GM04503 (cell line): ENCODE measurements at regions not wholly inside any gene's neighbourhood (a gene's known extent, or its start where the extent isn't known, plus 50 kb on each side); places are given as distances from the start of the nearest gene placed in this dataset.

Experiments
- DNase-seq: peaks from one replicate; pipeline ENCODE4 v3.0.0-alpha.2; 2012; ENCODE audit warnings: low read depth

DNA sequence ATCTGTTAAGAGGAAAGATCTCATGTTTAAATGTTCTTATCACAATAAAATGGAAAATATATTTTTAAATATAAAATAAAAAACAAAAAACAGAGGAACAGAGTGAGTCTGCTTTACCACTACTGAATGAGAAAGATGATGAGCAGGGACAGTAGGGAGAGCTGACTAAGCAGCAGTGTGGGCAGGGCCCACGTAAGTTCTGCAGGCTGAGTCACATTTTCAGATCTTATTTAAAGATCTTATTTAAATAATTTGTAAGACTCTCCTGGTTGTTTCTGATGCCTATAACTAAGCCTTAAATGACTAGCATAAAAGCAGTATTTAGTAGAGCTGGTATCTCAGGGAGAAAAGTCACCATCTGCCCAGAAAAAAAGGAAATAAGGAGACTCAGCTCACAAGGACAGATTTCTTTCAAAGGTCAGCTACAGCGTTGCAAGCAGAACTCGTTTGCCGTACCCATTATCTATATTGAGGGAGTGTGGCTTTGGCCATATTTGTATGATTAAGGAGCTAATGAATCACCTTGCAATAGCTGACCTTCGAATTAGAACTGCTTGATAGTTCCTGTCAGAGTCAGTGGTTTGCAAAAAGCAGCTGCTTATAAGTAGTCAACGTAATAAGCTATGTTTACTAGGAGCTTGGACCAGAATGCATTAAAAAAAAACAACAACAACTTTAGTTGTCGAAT is 322.1 kb upstream of the CHAC2 start:
- DNase-seq = no peak

DNA sequence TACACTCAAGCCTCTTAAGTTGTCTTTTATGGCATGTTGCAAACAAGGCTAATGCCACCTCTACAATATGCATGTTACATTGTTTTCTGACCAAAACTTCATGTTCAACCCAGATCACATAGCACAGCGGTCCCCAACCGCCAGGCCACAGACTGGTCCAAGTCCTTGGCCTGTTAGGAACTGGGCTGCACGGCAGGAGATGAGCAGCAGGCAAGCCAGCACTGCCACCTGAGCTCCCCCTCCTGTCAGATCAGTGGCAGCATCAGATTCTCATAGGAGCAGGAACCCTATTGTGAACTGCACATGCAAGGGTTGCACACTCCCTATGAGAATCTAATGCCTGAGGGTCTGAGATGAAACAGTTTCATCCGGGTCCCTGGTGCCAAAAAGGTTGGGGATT is 324.8 kb upstream of the CHAC2 start:
- DNase-seq = no peak

DNA sequence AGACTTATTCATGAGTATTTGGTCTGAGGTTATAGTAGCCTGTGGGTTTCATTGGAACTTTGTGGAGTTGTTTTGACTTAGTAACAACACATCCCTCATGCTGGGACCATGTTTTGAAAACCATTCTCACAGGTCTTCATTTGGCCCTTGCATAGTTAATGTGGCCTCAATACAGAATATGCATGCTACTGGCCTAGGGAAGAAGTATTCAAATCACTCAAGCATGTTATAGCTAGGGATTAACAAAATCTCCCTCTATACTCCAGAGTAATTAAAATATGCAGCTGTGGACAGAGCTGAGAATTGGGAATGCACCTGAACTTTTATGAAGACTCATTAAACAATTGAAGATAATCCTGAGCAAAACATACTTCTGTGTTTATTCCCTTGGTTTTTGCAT is 325.5 kb upstream of the CHAC2 start:
- DNase-seq = no peak

DNA sequence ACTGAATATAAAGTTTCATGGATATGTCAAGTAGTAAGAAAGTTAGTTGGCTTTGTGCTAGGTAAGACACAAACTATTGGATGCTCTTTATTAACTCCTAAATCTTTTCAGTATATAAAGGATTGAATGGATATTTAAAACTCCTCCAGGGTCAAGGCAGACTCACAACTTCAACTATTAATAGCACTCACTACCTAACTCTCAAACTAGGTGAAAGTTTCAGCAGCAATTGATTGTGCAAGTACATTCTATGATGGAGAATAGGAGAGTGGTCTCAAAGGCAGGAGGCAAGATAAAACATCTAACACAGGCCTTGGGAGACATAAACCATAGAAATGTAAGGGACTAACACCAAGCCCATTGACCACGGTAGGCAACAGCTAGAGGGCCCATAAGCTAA is 328.9 kb upstream of the CHAC2 start:
- no peak for DNase-seq

DNA sequence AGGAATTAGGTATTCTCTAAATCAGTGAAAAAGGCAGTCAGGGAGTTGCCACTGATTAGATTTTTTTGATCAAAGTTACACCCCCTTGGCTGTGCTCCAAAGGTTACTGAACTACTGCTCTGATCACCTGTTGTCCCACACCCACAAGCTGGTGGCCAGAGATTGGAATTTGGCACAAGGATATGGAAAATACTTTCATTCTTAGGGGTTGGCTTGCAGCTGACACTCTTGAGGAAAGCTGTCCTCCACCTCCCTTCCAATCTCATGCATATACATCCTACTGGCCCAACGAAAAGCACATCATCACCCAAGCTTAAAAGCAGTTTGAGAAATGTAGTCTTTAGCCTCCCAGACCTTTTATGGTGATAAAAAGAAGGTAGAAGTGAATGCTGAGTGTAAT is 329.5 kb upstream of the CHAC2 start:
- DNase-seq = no peak

DNA sequence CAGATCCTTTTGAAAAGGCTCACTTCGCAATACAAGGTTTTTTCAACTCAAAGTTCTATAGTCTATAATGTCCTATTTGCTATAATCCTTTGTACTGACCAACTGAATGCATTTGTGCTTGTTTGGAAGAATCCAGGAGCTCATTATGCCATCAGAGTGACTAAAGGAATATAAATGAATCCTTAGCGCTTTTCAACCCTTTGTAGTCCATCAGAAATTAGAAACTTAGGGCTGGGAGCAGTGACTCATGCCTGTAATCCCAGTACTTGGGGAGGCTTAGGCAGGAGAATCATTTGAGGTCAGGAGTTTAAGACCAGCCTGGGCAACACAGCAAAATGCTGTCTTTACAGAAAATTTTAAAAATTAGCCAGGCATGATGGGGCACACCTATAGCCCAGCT is 330.2 kb upstream of the CHAC2 start:
- DNase-seq = no peak

DNA sequence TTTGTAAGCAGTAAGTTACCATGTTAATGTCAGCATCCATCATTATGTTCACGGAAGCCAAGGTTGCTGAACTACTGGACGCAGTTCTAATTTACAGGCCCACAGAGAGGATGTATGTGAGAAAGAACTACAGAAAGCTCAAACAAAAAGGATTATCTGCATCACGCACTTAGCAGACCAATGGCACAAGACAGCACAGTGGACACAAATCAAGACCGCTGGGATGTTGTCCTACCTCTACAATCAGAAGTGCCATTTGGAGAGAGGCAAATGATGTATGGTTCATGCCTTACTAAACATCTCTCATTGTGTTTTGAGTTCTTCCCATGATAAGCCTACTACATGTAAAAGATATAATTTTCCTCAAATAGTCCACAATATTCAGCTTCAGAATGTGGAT is 330.7 kb upstream of the CHAC2 start:
- DNase-seq = no peak

DNA sequence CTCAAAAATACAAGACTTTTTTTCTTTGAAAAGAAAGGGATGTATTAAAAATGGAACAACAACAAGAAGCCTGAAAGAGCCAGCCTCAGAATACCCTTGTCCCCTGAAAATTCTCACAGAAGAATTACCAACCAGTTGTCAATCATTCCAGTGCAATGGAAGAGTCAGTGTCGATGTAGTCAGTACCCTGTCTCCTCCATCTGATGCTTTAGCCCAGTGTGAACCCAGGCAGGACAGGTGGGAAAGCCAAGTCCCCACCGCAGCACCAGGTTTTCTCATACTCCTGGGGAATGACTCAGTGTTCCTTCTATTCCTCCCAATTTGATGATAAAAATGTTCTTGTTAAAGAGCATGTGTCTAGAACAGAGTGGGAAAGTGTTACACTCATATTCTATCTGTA is 332.0 kb upstream of the CHAC2 start:
- no peak for DNase-seq

DNA sequence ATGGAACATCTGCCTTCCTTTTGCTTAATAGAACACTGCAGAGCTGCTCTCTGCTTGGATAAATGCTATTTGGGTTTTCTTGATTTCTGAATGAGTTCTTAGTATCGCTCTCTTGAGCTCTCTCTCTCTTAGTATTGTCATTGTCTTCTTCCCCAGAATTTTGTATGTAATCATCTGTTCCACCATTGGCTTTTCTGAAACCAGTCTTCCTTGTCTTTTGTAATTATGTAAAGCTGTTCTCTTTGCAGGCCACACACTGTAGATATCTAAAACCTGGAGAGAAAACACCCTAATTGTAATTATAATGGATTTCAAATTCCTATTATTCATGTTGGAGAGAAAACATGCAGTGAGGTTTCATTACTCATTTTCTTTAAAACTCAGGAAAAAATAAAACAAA is 333.1 kb upstream of the CHAC2 start:
- DNase-seq = no peak

DNA sequence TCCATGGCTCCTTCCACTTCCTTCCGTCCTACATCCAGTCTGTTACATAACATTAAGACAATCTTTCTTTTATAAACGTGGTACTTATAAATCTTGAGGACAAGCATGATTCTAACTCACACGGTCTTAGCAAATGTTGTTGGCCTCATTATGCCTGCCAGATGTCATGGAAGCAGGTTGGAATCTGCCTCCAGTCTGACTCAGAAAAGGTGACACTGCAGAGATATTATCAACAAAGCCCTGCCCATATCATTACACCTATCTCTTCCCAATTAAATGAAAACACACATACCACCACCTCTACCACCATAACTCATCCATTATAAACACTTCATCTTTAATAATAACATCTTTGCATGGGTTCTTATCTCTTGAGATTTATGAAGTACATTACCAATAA is 334.7 kb upstream of the CHAC2 start:
- DNase-seq = no peak

DNA sequence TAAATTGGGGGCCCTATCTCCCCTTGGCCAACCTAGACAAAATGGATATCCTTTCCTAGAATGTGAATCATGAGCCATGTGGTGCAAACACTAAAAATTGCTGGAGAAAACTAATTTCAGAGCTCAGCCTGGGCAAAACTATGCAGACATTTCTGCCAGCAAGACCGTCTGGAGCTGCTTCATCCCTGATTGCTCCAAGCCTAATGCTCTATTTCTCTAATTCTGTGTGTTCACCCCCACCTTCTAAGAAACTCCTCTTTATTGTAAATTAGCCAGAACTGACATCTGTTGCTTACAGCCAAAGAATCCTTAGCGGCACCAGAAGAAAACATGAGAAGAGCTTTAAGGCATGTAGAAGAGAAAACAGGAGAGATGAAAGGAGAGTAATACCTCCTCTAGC is 337.7 kb upstream of the CHAC2 start:
- no peak for DNase-seq

DNA sequence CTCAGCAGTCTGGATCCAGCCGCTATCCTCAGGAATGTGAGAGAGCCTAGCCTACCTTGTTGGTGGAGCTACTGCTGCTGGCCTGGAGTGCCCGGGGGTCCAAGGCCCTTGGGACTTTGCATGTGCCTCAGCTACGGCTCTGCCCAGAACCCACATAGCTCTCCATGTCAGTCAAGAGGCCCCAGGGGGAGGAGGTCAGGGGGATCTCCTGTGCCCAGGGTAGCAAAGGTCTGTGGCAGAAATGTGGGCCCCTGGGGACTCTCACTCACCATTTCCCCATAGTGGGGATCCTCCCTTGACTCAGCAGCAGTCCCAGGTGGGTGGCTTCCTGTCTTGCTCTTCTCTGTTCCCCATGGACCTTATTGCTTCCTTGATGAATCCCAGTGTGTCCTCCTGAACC is 342.7 kb upstream of the CHAC2 start:
- DNase-seq = no peak

DNA sequence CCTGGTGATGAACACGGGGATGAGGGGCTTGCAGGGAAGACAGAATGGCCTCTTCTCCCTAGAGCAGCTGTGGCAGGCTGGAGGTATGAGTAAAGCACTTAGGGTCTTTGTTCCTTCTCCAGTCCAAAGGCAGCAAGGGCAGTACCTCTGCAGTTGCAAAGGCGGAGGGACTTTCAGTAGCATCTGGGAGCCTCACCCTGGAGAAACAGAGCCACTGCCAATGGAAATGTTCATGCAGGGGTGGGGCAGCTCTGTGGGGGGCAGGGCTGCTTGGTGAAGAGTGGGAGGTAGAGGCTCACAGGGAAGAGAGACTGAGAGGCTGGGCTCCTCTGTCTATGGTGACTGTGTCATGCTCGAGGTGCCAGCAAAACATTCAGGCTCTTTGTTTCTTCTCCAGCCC is 344.1 kb upstream of the CHAC2 start:
- no peak for DNase-seq

DNA sequence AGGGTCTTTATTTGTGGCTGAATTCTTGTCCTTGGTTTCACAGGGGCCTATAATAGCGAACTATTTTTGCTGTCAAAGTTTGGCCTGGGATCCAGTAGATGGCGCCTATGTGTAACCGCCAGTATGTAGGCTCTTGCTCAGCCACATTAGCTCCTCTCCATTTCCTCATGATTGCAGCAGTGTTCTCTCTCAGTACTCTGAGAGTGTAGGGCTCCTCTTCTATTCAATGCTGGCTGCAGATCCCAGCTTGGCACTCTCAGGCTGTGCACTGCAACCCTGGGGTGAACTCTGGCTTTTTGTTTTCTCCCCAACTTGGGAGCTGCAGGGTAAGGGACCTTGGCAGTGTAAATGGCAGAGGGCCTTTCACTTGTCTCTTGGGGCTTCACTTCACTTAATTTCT is 344.6 kb upstream of the CHAC2 start:
- DNase-seq = no peak

DNA sequence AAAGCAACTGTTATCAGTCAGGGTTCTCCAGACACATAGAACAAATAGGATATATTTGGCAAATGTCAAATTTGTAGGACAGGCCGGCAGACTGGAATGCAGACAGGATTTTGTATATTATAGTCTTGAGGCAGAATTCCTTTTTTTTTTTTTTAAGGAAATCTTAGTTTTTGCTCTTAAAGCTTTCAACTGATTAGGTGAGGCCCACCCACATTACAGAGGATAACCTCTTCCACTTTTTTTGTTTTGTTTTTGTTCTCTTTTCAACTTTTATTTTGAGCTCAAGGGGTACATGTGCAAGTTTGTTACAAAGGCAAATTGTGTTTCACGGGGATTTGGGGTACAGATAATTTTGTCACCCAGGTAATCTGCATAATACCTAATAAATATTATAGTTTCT is 350.2 kb upstream of the CHAC2 start:
- DNase-seq = no peak

DNA sequence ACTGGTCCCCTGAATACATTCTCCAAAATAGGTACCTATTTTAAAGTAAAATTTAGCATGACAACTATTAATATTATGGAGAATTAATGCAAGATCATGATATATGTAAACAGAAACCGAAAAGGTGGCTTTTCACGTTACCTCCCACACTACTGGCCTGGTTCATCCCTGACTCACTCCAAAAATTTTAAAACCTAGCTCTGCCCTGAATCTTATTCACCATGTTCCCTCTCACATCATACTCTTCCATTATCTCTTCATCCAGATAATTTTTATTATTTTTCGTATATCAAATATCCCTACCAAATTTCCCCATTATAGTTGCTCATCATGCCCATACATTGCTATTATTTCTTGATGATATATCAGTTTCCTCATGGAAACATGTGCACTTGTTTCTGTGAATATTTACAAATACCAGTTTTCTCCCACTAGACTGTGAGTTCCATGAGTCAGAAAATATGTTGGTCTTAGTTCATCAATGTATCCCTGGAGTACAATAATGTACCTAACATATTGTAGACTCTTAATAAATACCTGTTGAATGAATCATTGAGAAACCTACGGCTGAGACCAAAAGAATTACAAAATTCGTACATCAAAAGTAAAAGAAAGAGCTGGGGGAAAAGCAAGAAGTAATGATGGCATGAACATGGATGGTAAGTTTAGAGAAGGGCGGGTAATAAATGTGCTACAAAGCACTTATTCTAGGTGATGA is 360.1 kb upstream of the CHAC2 start:
- DNase-seq = no peak

DNA sequence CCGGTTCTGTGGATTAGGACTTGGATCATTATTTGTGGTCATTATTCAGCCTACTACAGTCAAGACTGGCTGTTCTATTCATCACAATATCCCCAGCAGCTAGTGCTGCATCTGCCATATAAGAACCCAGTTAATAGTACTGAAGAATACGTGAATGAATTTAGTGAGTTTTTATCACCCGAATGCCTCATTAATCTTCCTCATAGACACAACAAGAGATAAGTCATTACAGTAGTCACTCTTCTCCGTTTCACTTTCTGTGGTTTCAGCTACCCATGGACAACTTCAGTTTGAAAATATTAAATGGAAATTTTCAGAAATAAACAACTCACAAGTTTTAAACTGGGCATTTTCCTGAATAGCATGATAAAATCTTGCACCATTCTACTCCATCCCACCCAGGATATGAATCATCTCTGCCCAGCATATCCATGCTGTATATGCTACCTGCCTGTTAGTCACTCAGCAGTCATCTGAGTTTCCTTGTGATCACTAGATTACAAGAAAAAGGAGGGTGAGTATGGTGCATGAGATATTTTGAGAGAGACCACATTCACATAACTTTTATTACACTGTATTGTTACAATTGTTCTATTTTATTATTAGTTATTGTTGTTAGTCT is 363.7 kb upstream of the CHAC2 start:
- DNase-seq = no peak

DNA sequence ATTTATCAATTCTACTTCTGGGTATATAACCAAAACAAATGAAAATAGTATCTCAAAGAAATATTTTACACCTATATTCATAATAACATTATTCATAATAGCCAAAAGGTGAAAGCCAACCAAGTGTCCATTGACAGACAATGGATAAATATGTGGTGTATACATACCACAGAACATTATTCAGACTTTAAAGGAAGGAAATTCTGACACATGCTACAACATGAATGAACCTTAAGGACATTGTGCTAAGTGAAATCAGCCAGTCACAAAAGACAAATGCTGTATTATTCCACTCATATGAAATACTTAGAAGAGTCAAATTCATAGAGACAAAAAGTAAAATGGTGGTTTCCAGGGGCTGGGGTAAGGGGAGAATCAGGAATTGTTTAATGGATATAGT is 370.5 kb upstream of the CHAC2 start:
- DNase-seq = no peak

DNA sequence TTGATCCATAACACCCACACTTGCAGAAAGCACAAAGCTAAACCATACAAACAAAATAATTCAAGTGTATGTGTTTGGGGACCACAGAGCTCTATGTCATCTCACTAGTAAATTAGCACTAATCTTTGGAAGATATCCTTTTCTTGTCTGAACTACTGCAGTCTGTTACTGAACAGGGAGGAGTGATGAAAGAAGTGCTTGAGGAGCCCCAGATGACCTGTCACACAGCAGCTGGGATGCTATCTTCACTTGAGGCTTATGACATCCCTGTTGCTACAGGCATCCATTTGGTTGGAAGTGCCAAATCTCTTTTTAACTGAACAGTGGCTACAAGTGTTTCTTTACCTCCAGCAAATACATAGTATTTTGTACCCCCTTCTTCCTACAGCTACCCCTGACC is 386.3 kb upstream of the CHAC2 start:
- no peak for DNase-seq

DNA sequence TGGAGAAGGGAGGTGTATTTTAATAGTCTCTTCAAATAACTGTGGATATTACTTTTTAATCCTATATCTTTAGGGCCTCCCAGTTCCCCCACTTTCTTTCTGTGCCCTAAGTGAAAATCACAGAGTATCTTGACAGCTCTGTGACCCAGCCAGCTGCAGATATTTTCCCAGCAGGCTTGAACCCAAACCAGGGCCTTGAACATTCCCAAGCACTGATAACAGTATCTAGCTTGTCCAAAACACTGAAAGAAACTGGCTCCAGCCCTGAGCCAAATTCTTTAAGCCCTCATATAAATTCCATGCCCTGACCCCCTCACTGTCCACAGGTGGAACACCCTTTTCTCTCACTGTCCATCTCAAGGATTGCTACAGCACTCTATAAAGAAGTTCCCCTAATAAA is 388.1 kb upstream of the CHAC2 start:
- DNase-seq = no peak

DNA sequence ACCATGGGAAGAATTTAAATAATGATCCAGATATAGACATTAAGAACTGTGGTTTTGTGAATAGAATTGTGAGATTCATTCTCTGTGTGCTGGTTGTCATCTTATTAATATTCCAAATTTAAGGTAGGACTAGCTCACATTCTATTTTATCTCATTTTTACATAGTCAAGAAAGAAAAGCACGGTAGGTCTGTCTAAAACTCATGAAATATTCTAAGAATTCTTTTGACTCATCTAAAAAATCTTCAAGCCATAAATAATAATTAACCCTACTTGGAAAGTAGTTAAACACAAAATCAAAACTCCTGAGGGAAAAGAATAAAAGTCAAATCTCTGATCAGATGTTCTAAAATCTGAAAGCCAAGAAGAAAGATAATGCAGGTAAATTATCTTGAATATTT is 388.8 kb upstream of the CHAC2 start:
- DNase-seq = no peak

DNA sequence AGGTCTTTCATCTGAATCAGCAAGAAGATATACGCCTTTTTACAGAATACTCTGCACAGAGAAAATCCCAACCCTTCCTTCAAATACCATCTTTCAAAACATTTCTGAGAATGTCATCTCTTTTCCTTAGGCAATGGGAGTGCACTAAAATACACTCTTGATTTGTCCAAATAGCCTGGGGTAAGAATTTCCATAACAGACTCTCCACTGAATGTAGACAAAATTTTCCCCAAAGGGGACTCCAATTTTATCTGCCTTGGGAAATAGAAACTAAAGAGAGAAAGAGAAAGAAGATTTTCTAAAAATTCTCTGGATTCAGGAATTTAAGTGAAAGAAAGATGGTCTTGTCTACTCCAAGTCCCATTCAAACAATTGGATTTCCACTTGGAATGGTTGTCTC is 394.5 kb upstream of the CHAC2 start:
- no peak for DNase-seq

DNA sequence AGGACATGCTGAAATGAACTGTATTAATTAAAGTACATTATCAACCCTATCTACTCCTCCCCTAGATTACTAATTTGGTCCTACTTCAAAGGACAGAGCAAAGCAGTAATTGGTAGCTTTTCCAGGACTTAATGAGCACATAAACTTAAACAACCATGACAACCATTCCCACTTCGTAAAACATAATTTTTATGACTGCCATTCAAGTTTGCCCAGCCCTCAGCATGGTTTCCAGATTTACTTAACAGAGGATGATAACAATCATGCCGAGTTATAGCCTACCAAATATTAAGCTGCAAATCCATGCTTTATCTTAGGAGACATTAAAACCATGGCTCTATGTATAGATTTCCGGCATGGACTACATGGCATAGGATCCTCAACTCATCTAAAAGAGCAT is 401.1 kb upstream of the CHAC2 start:
- no peak for DNase-seq

DNA sequence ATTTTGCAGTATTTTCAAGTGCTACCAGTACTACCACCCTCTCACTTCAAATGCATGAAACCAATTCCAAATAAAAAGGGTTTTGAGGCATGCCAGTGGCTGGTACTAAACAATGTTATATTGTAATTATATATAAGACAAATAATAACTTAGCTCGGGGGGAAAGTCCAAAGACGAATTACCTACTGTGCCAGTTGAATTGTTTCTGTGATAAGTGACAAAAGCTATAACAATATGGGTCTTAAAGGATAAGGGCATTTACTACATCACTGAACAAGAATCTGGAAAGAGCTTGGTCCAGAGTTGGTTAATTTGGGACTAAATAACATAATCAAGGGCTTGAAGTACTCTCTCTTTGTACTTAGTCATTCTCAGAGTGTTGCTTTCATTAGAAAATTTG is 404.7 kb upstream of the CHAC2 start:
- DNase-seq = no peak
